SK-N-MC (cell line): ENCODE measurements at regions not wholly inside any gene's neighbourhood (a gene's known extent, or its start where the extent isn't known, plus 50 kb on each side); places are given as distances from the start of the nearest gene placed in this dataset.

Experiments used
- EZH2 ChIP-seq: fragments of 200-600 bp; sonication (generic); IDR thresholded peaks from one replicate; pipeline ENCODE4 v1.6.1; 2017; ENCODE audit warnings: antibody characterized with exemption
- POLR2AphosphoS5 ChIP-seq: IDR thresholded peaks from 2 replicates; pipeline ENCODE4 v1.6.1; 2012; ENCODE audit warnings: mild to moderate bottlenecking, low read depth, low read length, borderline replicate concordance

DNA sequence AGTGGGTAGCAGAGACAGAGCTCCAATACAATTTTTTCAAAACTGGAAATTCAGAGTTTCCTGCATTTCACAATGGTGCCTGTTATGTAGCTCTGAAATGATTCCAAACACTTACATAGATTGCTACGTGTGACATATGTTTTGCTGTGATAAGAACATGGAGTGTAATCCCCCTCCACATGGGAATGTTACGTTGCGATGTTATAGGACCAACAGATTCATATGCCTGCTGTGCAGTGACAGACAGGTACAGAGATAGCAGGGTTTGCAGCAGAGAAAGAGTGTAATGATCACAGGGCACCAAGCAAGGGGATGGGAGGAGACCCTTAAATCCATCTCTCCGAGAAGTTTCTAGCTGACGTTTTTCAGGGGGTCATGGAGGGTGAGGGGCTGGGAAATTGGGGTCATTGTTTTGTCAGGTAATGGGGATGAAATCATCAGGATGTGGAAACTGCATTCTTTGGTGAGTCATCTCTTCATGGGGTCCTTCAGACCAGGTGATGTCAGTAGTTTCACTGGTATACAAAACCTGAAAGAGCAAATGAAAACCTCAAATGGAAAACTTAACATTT lies 76.6 kb upstream of the OSBPL8 start:
- TF ChIP-seq EZH2, result no peak
- no peak for TF ChIP-seq POLR2AphosphoS5
